ENCODE measurements at regions not wholly inside any gene's neighbourhood (a gene's known extent, or its start where the extent isn't known, plus 50 kb on each side); places are given as distances from the start of the nearest gene placed in this dataset.
"Not testable (repeated sequence)": the region's sequence is repeated elsewhere in the genome, so short reads cannot be mapped to it uniquely, and the experiment has no call there.

GRCh38 chr4:12139296-12139695 is 710.6 kb upstream of the HS3ST1 start:
- DNase-seq, result no peak

- DNase-seq, result no peak
Measured at GRCh38 chr4:12138488-12138887, 709.8 kb upstream of the HS3ST1 start.

- DNase-seq, result peak in 1 of 2 experiments; percentile 0
Measured at GRCh38 chr4:12137575-12137974, 708.9 kb upstream of the HS3ST1 start.

- DNase-seq, result no peak
Measured at GRCh38 chr4:12126474-12126873, 697.8 kb upstream of the HS3ST1 start.

GRCh38 chr4:12124138-12124537 is 695.4 kb upstream of the HS3ST1 start:
- DNase-seq, result no peak

GRCh38 chr4:12123707-12124106 is 695.0 kb upstream of the HS3ST1 start:
- DNase-seq, result no peak

- DNase-seq, result no peak
Measured at GRCh38 chr4:12122316-12122715, 693.6 kb upstream of the HS3ST1 start.

- no peak for DNase-seq
Measured at GRCh38 chr4:12120968-12121367, 692.3 kb upstream of the HS3ST1 start.

- DNase-seq, result no peak
Measured at GRCh38 chr4:12118651-12119213, 690.0 kb upstream of the HS3ST1 start.

- DNase-seq, result no peak
Measured at GRCh38 chr4:12116009-12116552, 687.4 kb upstream of the HS3ST1 start.

- DNase-seq, result no peak
Measured at GRCh38 chr4:12110627-12111026, 681.9 kb upstream of the HS3ST1 start.

GRCh38 chr4:12109056-12109455 is 680.4 kb upstream of the HS3ST1 start:
- DNase-seq, result not testable (repeated sequence)

GRCh38 chr4:12105519-12105918 is 676.8 kb upstream of the HS3ST1 start:
- no peak for DNase-seq

- not testable (repeated sequence) for DNase-seq
Measured at GRCh38 chr4:12089920-12090319, 661.2 kb upstream of the HS3ST1 start.

- no peak for DNase-seq
Measured at GRCh38 chr4:12084690-12085089, 656.0 kb upstream of the HS3ST1 start.

GRCh38 chr4:12071316-12071715 is 642.6 kb upstream of the HS3ST1 start:
- no peak for DNase-seq

- no peak for DNase-seq
Measured at GRCh38 chr4:12053966-12054365, 625.3 kb upstream of the HS3ST1 start.

GRCh38 chr4:12053556-12053955 is 624.9 kb upstream of the HS3ST1 start:
- DNase-seq, result no peak

GRCh38 chr4:12050357-12050756 is 621.7 kb upstream of the HS3ST1 start:
- DNase-seq, result no peak

GRCh38 chr4:12042818-12043217 is 614.1 kb upstream of the HS3ST1 start:
- no peak for DNase-seq

- no peak for DNase-seq
Measured at GRCh38 chr4:12041828-12042227, 613.1 kb upstream of the HS3ST1 start.

- no peak for DNase-seq
Measured at GRCh38 chr4:12036450-12036849, 607.8 kb upstream of the HS3ST1 start.

- DNase-seq, result no peak
Measured at GRCh38 chr4:12028258-12028657, 599.6 kb upstream of the HS3ST1 start.

GRCh38 chr4:12022409-12022808 is 593.7 kb upstream of the HS3ST1 start:
- DNase-seq, result no peak

GRCh38 chr4:12016729-12017128 is 588.0 kb upstream of the HS3ST1 start:
- DNase-seq, result no peak
